Skeletal muscle tissue (tissue), 3 donors: ENCODE measurements at regions not wholly inside any gene's neighbourhood (a gene's known extent, or its start where the extent isn't known, plus 50 kb on each side); places are given as distances from the start of the nearest gene placed in this dataset.

Experiments used
- H3K27ac ChIP-seq: one replicate; pipeline ENCODE4 v1.7.0; 2013; ENCODE audit warnings: mild to moderate bottlenecking, low read depth, low read length, inconsistent platforms
- H3K27me3 ChIP-seq, 3 donors: one replicate each; pipeline ENCODE4 v1.7.0; 2013; ENCODE audit warnings: low read length in 3 of 3; ENCODE audit not compliant: control insufficient read depth in 3 of 3, insufficient read depth in 3 of 3
- H3K36me3 ChIP-seq, 3 donors: one replicate each; pipeline ENCODE4 v1.7.0; 2013; ENCODE audit warnings: low read length in 3 of 3; ENCODE audit not compliant: control insufficient read depth in 3 of 3, insufficient read depth in 3 of 3
- H3K4me1 ChIP-seq, 3 donors: one replicate each; pipeline ENCODE4 v1.7.0; 2013; ENCODE audit warnings: low read length in 3 of 3, mild to moderate bottlenecking in 3 of 3; ENCODE audit not compliant: control insufficient read depth in 3 of 3, insufficient read depth in 3 of 3
- H3K4me3 ChIP-seq, 3 donors: one replicate each; pipeline ENCODE4 v1.7.0; 2013; ENCODE audit warnings: low read length in 3 of 3
- H3K9ac ChIP-seq, 3 donors: one replicate each; pipeline ENCODE4 v1.7.0; 2013; ENCODE audit warnings: low read length in 3 of 3, mild to moderate bottlenecking in 3 of 3, moderate library complexity in 2 of 3, low read depth in 1 of 3
- H3K9me3 ChIP-seq, 3 donors: one replicate each; pipeline ENCODE4 v1.7.0; 2013; ENCODE audit warnings: low read length in 3 of 3; ENCODE audit not compliant: control insufficient read depth in 3 of 3
- donor health status: Osteomylitis.

DNA sequence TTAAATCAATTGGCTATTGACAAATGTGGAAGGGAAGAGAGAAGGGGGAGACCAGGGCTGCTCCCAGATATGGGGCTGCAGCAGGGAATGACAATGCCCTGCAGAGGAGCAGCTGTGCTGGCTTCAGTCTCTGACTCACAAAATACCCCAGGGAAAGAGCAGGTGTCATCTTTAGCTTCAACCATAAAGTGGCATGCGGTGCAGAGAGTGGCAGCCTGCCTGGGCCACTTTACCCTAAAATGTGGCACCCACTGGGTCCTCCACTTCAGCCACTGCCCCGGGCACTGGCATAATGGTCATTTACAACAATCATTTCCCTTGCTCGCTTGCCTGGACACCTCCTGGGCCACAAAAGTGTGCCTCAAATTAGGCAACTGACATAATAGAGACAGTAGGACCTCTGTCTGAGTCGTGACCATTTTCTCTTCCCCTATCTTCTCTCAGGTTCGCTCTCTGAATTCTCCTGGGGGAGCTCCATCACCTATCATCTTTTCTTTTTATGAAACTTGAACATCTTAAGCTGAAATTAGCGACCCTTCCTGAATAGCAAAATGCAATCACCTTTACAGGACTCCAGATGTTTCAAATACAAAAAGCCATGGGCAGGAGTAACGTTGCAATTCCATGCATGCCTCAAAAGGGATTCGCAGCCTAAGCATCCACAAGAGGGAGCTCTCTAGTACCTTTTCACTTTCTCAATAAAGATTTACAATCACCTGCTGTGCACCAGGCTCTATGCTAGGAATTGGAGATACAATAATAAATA, 179.9 kb upstream of the ATF7IP start:
- peaks cover 0 to 5% (median 0%) of the 10 kb centered on the region in 3 donors for H3K27me3 ChIP-seq

GRCh38 chr12:14186193-14186502, 179.3 kb upstream of the ATF7IP start:
- Histone ChIP-seq H3K4me3 (no peak overlapping the region), H3K27me3 (peaks cover 0 to 5% (median 0%) of the 10 kb centered on the region in 3 donors), H3K36me3 (no peaks in the 10 kb centered on the region), H3K4me1 (no peaks in the 10 kb centered on the region), H3K9me3 (no peaks in the 10 kb centered on the region), H3K9ac (no peak overlapping the region), H3K27ac (no peak overlapping the region)

More for the DNA sequence above, 179.9 kb upstream of the ATF7IP start:
- no peaks in the 10 kb centered on the region for H3K4me1 ChIP-seq
- no peak overlapping the region for H3K4me3 ChIP-seq
- no peak overlapping the region for H3K27ac ChIP-seq
- no peaks in the 10 kb centered on the region for H3K36me3 ChIP-seq
- H3K9me3 ChIP-seq, result no peaks in the 10 kb centered on the region
- no peak overlapping the region for H3K9ac ChIP-seq

- no peak overlapping the region for H3K27ac ChIP-seq
- H3K9ac ChIP-seq, result no peak overlapping the region
- H3K36me3 ChIP-seq, result no peaks in the 10 kb centered on the region
- H3K27me3 ChIP-seq, result peaks cover 0 to 5% (median 0%) of the 10 kb centered on the region in 3 donors
- no peaks in the 10 kb centered on the region for H3K9me3 ChIP-seq
- no peaks in the 10 kb centered on the region for H3K4me1 ChIP-seq
- H3K4me3 ChIP-seq, result no peak overlapping the region
Measured at GRCh38 chr12:14187002-14187401, 178.5 kb upstream of the ATF7IP start.

DNA sequence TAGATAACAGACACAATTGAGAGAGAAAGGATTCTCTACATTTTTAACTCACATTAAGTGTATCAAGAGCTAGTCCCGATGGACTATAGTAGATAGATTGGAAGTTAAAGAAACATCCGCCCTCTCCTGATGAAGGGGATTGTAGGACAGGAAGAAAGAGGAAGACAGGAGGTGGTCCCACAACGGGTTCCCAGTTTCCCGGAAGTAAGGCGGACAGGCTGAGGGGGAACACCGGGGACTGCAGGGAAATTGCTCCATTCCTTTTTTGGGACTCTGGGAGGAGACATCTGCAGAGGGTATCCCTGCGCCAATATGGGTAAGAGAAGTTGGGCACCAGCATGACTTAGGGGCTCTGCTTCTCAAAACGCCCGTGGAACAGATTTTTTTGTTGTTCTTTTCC, 177.5 kb upstream of the ATF7IP start:
- H3K4me1 ChIP-seq, result no peaks in the 10 kb centered on the region
- H3K36me3 ChIP-seq, result no peaks in the 10 kb centered on the region
- no peak overlapping the region for H3K4me3 ChIP-seq
- peaks cover 0 to 5% (median 0%) of the 10 kb centered on the region in 3 donors for H3K27me3 ChIP-seq
- no peaks in the 10 kb centered on the region for H3K9me3 ChIP-seq
- H3K9ac ChIP-seq, result no peak overlapping the region
- no peak overlapping the region for H3K27ac ChIP-seq

DNA sequence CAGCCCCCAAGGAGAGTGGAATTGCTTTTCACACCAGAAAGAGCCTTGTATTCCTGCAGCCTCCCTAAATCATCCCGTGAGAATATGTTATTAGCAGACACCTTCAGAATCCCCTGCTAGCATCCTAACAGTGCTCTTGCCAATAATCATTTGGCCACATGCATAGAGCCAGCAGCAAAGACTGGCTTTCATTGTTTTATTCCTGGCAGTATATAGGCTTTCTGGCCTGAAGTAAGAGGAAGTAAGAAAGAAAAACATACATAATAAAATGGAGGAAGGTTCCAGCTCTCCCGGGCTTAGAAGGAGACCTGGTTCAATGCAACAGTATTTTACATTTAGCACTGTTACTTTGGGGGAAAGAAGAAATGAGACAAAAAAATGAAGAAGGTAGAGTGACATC, 176.7 kb upstream of the ATF7IP start:
- H3K4me3 ChIP-seq, result no peak overlapping the region
- H3K36me3 ChIP-seq, result no peaks in the 10 kb centered on the region
- H3K9me3 ChIP-seq, result no peaks in the 10 kb centered on the region
- H3K27ac ChIP-seq, result no peak overlapping the region
- H3K27me3 ChIP-seq, result peaks cover 0 to 5% (median 3%) of the 10 kb centered on the region in 3 donors
- H3K4me1 ChIP-seq, result no peaks in the 10 kb centered on the region
- H3K9ac ChIP-seq, result no peak overlapping the region

GRCh38 chr12:14190694-14191093, 174.8 kb upstream of the ATF7IP start:
- Histone ChIP-seq H3K27ac (no peak overlapping the region), H3K9ac (no peak overlapping the region), H3K27me3 (peaks cover 0 to 5% (median 3%) of the 10 kb centered on the region in 3 donors), H3K36me3 (no peaks in the 10 kb centered on the region), H3K4me1 (no peaks in the 10 kb centered on the region), H3K9me3 (no peaks in the 10 kb centered on the region), H3K4me3 (no peak overlapping the region)

GRCh38 chr12:14191612-14192011, 173.9 kb upstream of the ATF7IP start:
- H3K4me1 ChIP-seq, result no peaks in the 10 kb centered on the region
- no peak overlapping the region for H3K9ac ChIP-seq
- no peaks in the 10 kb centered on the region for H3K9me3 ChIP-seq
- H3K27ac ChIP-seq, result no peak overlapping the region
- no peak overlapping the region for H3K4me3 ChIP-seq
- H3K27me3 ChIP-seq, result peaks cover 0 to 5% (median 3%) of the 10 kb centered on the region in 3 donors
- H3K36me3 ChIP-seq, result no peaks in the 10 kb centered on the region

DNA sequence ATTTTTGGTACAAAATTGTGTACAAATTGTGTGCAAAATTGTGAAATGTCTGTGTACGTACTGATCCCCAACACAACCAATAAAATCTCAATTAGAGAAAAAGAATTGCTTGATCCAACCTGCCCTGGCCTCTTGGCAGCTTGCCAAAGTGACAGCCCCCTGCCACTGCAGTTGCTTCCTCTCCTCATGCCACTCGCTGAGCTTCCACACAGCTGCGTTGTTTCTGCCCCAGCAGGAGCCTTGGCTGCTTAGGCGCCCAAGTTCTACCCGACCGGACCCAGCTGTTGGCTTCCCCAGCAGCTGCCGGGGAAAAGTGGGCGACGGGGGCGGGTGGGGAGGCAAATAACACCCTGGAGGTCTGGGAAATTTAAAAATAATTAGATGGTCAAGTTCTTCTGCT, 171.8 kb upstream of the ATF7IP start:
- Histone ChIP-seq H3K27ac (no peak overlapping the region), H3K27me3 (peaks cover 0 to 3% (median 0%) of the 10 kb centered on the region in 3 donors), H3K36me3 (no peaks in the 10 kb centered on the region)

GRCh38 chr12:14194572-14194971, 170.9 kb upstream of the ATF7IP start:
- H3K36me3 ChIP-seq, result no peaks in the 10 kb centered on the region
- peaks cover 0 to 3% (median 0%) of the 10 kb centered on the region in 3 donors for H3K27me3 ChIP-seq
- H3K27ac ChIP-seq, result no peak overlapping the region
- no peaks in the 10 kb centered on the region for H3K4me1 ChIP-seq
- no peak overlapping the region for H3K9ac ChIP-seq
- H3K9me3 ChIP-seq, result no peaks in the 10 kb centered on the region
- no peak overlapping the region for H3K4me3 ChIP-seq

More for the DNA sequence above, 171.8 kb upstream of the ATF7IP start:
- Histone ChIP-seq H3K4me3 (no peak overlapping the region), H3K4me1 (no peaks in the 10 kb centered on the region), H3K9ac (no peak overlapping the region), H3K9me3 (no peaks in the 10 kb centered on the region)

DNA sequence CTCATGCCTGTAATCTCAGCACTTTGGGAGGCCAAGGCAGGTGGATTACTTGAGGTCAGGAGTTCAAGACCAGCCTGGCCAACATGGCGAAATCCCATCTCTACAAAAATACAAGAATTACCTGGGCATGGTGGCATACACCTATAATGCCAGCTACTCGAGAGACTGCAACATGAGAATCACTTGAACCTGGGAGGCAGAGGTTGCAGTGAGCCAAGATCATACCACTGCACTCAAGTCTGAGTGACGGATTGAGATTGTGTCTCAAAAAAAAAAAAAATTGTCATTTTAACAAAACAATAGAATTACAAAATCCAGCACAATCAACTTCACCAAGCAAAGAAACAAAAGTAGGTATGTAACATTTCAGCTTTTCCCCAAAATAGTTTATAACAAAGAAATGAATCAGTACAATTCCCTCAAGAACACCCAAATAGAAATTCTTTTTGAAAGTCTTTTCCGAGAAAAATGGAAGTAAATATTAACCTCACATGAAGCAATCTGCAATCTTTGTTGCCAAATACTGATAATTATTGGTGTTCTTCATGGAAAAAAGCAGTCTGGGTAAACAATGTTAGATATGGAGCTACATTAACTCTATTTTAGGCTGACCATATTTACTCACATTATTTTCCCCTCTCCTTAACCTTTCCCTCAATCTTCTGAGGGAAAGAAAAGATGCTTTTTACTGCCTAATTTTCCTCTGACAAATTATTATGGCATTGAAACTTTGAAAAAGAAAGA, 165.9 kb upstream of the ATF7IP start:
- Histone ChIP-seq H3K4me3 (no peak overlapping the region), H3K27ac (no peak overlapping the region), H3K9ac (no peak overlapping the region), H3K27me3 (no peaks in the 10 kb centered on the region), H3K36me3 (no peaks in the 10 kb centered on the region), H3K9me3 (no peaks in the 10 kb centered on the region), H3K4me1 (no peaks in the 10 kb centered on the region)
